ENCODE measurements at regions not wholly inside any gene's neighbourhood (a gene's known extent, or its start where the extent isn't known, plus 50 kb on each side); places are given as distances from the start of the nearest gene placed in this dataset.
"Not testable (repeated sequence)": the region's sequence is repeated elsewhere in the genome, so short reads cannot be mapped to it uniquely, and the experiment has no call there.

DNA sequence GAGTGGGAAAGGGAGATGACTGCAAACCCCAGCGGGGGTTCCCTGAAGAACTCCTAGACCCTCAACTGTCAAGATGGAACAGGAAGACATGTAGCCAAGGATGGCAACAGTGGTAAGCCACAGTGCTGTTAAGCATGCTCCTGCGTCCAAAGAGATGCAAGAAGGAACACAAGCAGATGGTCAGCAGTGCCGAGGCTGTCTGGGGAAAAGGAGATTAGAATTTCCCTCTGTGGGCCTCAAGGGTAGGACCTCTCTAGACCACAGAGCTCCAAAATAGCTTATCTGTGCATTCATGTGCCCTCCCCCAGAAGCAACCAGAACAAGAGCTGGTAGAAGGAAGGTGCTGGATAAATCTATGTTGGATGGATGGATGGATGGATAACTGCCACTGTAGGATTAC lies 82.0 kb upstream of the CPEB2 start:
- no peak for DNase-seq (ENCODE audit: low read depth)

DNA sequence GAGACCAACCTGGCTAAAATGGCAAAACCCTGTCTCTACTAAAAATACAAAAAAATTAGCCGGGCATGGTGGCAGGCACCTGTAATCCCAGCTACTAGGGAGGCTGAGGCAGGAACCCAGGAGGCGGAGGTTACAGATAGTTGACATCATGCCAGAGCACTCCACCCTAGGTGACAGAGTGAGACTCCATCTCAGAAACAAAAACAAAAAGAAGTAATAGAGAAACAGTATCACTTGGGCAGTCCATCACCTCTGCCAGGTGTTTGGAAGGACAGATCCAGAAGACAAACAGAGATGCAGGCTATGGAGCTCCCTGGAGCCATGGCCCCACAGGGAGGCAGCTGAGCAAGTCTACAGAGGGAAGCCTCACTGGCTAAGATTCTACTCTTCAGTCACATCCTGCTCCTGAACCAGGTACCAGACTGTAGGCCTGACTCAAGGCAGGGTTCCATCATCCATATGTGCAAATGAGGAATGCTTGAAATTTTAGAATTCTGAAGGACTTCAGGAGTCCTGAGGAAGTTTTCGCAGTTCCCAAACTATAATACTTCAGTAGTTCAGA lies 81.4 kb upstream of the CPEB2 start:
- no peak for DNase-seq (ENCODE audit: low read depth)

GRCh38 chr4:14921781-14922180 lies 80.5 kb upstream of the CPEB2 start:
- not testable (repeated sequence) for DNase-seq (ENCODE audit: low read depth)

DNA sequence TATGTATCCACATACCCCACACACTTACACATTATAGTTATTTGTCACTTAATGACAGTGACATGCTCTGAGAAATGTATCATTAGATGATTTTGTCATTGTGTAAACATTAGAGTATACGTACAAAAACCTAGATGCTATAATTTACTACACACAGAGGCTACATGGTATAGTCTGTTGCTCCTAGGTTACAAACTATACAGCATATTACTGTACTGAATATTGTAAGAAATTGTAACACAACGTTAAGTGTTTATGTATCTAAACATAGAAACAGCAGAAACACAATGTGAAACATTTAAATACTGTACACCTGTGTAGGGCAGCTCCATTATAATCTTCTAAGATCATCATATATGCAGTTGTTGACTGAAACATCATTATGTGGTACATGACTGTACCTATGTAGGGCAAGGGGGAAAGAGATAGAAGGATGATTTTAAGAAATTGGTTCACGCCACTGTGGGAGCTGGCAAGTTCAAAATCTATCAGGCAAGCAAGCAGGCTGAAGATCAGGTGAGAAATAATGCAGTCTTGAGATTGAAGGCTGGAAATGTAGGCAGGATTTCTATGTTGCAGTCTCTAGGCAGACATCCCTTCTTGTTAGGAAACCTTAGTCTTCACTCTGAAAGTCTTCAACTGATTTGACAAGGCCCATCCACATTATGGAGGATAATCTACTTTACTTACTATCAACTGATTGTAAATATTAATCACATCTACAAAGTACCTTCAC lies 78.0 kb upstream of the CPEB2 start:
- DNase-seq (ENCODE audit: low read depth) = no peak

GRCh38 chr4:14924812-14925344 lies 77.4 kb upstream of the CPEB2 start:
- no peak for DNase-seq (ENCODE audit: low read depth)

- no peak for DNase-seq (ENCODE audit: low read depth)
Observed at GRCh38 chr4:14925471-14925870, 76.8 kb upstream of the CPEB2 start.

DNA sequence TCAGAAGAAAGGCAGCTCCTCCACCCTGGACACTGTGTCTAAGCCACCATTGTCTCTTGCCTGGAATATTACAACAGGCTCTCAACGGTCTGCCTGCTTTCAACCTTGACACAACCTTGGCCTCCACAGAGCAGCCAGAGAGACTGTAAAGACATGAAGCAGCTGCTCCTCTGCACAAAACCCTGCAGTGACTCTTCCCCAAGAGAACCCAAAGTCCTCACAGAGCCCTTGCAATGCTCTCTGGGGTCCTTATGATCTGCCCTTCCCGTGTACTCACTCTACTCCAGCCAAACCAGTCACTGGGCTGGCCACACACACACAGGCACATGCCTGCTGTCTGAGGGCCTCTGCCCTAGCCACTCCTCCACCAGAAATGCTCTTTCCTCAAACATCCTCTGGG lies 75.9 kb upstream of the CPEB2 start:
- DNase-seq (ENCODE audit: low read depth) = no peak

DNA sequence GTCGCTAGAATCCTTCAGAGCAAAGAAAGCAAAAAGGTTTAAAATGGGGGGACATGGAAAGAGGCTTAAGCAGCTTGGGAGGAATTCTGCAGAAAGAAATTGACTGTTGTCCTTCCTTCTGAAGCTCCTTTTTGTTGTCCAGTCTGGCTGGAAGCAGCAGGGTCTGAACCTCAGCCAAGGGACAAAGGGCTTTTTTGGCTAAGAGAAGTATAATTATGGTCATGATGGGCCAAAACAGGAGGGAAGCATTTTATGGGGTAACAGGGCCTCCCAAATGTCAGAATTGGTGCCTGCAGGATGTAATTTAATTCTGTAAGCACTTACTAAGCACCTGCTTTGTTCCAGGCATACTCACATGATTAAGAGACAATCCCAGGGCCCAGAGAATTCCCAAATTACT lies 74.2 kb upstream of the CPEB2 start:
- DNase-seq (ENCODE audit: low read depth) = no peak

DNA sequence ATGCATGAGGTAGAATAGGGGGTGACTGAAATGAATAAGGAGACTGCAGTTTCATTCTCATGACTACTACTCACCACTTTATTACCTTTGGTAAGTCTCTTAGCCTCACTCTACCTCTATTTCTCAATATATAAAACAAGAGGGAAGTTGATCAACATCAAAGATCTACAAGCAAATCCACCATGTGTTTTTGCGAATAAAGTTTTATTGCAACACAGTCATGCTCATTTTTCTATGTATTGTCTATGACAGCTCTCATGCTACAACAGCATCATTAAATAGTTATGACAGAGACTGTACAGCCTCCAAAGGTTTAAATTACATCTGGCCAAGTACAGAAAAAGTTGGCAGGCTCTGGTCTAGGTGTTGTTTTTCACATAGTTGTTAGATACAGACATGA lies 72.6 kb upstream of the CPEB2 start:
- no peak for DNase-seq (ENCODE audit: low read depth)

GRCh38 chr4:14934704-14935390 lies 67.4 kb upstream of the CPEB2 start:
- no peak for DNase-seq (ENCODE audit: low read depth)

GRCh38 chr4:14943749-14944148 lies 58.5 kb upstream of the CPEB2 start:
- no peak for DNase-seq (ENCODE audit: low read depth)

DNA sequence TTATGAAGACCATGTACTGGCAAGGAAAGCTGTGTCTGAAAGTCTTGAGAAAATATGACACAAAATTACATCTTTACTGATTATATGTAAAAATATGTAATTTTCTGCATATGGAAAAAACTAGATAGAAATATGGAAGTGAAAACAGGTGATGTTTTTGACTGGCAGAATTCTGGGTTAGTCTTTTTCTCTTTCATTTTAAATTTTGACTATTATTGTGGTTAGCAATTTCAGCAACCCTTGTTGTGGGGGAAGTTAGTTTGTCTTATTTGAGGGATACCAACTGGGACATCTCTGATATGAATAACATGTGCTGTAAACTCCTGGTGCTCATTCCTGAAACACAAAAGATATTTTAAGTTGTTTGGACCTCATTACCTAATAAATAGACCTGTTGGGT lies 49.9 kb upstream of the CPEB2 start:
- DNase-seq (ENCODE audit: low read depth) = no peak

Data from non-pigmented ciliary epithelial cell (primary cell).